ENCODE measurements at regions not wholly inside any gene's neighbourhood (a gene's known extent, or its start where the extent isn't known, plus 50 kb on each side); places are given as distances from the start of the nearest gene placed in this dataset.

DNA sequence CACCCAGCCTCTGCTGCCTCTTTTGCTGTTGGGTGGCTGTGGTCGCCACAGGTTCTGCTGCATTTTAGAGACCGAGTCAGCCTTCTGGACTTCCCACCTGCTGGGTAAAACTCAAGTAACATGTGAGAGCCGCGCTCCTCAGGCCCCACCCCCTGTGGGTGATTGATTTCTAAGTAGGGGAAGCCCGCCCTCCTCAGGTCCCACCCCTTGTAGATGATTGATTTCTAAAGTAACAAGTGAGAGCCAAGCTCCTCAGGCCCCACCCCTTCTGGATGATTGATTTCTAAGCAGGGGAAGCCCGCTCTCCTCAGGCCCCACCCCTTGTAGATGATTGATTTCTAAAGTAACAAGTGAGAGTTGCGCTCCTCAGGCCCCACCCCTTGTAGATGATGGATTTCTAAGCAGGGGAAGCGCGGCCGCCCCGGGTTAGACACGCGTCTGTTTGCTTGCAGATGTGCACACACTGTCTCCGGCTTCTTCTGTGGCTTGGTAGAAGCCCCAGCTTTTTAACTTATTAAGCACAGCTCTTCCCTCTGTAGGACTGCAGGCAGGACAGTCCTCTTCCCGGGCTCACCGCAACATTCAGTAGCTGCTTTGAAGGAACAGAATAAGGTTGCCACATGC lies 83.4 kb downstream of the FAM43A start:
- DNase-seq = peak; percentile 90 to 96

DNA sequence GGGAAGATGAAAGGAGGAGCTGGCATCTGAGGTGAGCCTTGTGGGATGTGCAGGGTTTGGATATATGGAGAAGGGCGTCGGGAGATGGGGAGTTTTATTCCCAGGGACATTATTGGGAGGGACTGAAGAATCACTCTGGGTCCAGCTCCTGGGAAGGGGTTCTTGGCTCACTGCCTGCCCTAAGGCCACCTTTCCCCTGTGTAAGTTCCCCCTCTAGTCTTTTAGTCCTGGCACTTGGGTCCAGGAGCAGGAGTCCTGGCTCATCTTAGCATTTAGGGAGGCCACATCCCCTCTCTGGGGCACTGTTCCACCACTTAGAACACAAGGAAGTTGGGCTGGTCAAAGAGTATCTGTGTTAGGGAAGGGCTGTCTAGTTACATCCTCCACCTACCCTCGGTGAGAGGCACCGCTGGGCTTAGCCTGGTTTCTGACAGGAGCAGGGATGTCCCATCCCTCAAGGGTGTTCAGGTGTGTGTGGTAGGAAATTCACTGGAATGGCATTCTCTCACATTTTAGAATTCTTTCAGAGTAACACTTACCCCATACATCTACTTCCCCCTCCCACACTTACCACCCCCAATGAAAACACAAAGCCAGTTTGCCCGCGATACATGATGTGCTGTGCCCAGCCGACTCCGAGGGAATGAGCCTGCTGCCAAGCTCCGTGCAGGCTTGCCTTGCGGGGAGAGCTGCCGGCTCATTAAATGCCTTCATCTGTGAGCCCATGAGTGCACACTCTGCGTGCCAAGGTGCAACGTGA lies 86.7 kb downstream of the FAM43A start:
- no peak for DNase-seq

DNA sequence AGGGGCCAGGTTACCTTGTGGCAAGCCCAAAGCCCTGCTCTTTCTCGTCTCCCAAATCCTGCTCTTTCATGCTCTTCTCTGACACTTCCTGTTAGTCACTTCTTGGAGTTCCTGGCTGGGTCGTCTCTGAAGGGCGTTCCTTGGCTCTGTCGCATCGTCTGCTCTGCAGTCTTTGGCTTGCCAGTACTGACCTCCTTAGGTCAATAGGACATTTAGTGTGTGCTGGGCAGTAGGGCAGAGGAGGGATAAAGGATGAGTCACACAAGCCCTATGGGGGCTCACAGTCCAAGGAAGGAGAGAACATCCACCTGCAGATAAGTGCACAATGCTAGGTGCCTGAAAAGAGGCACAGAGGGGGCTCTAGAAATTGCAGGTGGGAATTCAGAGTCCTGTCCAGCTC lies 87.5 kb downstream of the FAM43A start:
- DNase-seq = no peak

DNA sequence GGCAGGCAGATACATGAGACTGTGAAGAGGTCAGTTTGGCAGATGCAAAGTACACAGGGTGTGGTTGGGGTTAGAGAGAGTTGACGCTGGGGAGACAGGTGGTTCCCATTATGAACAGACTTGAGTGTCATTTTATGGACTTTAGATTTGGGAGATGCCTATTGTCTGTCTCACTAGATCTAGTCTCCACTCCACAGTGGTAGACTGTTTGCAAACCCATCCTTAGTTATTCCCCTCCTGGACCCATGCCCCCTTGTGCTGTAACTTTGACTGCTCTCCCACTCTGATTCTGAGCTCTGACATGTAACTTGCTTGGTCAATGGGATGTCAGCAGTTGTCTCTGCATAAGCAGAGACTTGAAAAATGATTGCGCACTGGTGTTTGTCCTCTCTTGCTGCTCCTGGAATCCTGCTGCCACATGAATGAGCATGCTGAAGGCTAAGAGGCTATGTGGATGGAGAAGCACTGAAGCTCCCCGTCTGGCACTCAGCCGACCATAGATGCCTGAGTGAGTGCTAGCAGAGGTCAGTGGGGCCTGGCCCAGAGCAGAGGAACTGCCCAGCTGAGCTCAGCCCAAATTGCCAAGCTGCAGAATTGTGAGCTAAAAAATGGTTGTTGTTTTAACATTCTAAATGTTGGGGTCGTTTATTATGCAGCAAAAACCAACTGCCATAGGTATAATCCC lies 88.2 kb downstream of the FAM43A start:
- DNase-seq = no peak

DNA sequence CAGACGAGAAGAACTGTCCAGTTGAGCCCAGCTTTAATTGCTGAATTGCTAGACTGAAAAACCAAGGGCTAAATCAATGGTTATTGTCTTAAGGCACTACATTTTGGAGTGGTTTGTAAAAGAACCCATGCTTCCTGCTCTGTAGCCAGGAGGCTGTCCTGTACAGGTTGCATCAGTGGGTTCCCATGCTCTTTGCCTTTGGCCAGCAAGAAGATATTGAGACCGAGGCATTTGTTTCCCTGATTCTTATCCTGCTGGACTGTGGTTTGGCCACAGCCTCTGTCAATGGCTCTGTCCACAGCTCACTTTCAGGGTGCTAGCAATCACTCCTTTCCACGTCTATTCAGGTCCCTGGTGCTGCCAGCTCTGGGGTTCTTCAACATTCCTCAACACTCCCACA lies 89.6 kb downstream of the FAM43A start:
- no peak for DNase-seq

DNA sequence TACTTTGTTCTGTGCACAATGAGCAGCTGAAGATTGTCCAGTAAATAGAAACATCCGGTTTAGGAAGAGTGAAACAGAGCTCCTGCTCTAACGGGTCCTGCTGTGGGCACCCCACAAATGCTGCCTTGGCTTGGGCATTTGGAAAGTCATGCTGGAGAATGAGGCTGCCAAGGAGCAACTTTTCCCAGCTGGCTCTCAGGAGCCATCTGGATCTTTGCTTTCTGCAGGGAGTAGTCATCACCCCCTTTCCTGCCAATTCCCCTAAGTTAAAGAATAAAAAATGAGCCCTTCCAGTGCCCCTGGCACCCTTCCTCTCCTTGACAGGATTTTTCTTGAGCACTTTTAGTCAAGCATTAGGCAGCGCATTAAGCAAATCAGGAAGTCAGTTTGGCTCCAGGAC lies 90.0 kb downstream of the FAM43A start:
- no peak for DNase-seq

DNA sequence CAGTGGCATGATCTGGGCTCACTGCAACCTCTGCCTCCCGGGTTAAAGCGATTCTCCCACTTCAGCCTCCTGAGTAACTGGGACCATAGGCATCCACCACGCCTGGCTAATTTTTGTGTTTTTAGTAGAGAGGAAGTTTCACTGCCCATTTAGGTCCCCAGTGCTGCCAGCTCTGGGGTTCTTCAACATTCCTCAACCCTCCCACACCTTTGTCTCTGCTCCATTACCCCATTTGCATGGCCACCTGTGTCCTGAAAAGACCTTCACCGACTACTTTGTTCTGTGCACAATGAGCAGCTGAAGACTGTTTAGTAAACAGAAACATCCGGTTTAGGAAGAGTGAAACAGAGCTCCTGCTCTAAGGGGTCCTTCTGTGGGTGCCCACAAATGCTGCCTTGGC lies 92.0 kb downstream of the FAM43A start:
- DNase-seq = no peak

DNA sequence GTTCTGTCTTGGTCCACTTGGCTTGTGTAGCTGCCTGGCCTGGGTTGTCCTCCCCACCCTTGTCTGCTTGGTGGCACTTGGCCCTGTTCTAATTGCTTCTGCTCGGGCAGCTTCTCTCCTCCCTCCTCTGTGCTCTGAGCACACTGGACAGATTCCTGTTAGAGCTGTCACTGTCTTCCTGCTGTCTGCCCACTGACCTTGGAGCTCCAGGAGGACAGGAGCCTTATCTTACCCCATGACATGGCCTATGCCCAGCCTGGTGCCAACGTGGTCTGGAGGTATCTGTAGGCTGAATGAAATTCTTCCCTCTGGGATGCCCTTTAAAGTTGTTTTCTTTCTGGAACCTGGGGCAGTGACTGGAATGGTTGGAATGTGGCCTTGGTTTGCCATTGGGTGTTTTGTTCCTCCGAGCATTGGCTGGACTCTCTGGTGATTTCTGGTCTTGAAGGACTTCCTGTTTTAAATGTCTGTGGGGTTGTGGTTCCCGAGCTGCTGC lies 94.1 kb downstream of the FAM43A start:
- DNase-seq = no peak

DNA sequence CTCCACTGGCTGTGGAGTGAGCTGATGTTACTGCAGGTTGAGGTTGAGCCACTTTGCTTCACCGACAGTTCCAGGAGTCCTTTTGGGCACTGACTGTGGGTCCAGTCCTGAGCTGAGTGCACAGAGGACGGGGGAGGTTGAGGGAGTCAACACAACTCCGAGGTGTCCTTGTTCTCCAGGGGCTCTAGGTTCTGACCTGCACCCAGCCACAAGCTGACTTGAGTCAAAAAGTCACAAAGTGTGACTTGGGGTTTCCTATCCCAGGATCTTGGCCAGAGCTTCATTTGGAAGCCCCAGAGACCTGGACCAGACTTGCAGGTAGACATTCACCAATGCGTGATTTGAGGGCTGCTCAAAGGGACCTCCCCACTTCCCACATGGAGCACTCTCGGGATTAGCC lies 95.0 kb downstream of the FAM43A start:
- DNase-seq = no peak

DNA sequence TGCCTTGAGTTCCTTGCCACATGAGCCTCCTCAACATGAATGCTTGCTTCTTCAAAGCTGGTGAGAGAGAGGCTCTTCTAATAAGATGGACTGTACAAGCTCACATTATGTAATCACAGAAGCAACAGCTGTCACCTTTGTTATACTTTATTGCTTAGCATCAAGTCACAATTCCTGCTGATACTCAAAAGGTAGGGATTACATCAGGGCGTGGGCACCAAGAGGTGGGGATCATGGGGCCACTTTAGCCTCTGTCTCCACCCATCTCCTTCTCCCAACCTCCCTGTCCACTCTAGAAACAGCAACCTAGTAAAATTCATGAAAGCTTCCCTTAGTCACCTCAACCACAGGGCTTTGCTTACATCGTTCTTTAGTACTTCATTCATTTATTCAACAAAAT lies 95.9 kb downstream of the FAM43A start:
- no peak for DNase-seq

DNA sequence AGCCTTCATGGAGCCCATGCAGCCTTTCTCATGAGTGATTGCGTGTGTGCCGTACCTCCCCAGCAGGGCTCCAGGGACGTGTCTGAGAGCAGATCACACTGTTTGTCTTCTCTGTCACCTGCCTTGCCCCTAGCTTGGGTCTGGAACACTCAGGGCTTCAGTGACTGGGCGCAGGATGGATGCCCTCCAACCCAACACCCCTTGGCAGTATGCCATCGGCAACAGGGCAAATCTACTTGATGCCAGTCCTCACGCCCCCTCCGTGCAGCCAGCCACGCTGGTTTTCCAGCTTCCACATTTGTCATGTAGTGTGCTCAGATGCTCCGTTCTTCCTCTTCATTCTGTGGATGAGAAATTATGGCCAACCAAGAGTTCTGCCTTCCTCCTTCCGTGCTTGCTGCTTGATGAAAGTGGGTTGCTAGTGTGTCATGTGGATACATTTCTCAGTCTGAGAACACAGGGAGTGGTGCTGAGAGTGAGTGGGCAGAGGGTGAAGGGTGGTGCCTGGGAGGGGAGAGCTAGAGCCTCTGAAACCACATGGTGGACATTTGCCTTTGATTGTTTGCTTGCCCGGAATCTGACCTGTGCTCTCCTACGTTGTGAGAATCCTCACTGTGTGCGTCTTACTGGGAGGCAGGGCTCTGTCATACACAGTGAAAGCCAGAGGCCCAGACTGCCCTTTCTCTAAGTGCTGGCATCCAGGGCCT lies 97.2 kb downstream of the FAM43A start:
- DNase-seq = no peak

DNA sequence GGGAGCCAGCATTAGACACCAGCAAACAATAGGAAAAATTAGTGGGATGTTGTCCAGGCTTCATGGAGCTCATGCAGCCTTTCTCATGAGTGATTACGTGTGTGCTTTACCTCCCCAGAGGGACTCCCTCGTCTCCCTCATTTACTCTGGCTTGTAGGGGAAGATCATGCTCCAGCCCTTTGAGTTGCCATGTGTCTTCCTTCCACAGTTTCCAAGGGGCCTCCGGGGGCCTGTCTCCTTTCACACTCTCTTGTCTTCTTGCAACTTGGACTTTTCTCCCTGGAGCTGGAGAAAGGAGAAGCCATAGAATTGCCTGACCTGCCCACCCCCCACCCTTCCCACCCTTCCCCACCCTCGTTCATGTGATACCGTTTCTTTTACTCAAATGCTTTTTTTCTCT lies 98.7 kb downstream of the FAM43A start:
- DNase-seq = no peak

DNA sequence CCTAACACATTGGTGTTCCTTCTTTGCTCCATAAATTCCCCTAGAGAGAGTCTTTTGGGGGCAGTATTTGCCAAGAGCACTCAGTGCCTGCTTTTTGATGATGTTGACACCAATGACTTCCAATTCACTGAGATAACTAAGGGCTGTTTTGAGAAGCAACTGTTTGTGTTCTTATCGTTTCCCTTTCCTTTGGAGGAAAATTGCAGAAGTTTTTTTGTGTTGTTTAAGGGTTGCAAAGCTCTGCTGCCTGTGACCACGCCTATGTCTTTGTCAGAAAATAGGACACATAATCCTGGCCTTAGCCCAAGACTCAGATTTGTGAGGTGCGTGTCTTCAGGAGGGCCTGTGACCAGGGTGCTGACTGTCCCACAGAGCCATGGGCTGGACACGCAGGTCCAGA lies 99.6 kb downstream of the FAM43A start:
- DNase-seq = no peak

DNA sequence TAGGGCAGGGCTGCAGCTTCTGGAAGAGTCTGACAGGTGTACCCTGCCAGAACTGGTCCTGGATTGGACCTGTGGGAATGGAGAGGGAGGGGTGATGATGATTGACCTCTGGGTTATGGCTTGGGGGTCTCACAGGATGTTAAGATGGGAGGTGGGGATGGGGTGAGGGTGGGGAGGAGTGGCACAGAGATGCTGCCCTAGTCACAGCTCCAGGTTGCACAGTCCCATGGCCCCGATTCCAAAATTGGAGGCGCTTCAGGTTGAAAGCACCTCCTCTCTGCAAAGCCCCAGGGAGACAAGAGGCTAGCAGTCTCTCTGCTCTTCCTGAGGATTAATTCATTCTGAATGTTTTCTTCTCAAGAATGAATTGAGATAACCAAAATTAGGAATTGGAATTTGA lies 101.4 kb downstream of the FAM43A start:
- no peak for DNase-seq

DNA sequence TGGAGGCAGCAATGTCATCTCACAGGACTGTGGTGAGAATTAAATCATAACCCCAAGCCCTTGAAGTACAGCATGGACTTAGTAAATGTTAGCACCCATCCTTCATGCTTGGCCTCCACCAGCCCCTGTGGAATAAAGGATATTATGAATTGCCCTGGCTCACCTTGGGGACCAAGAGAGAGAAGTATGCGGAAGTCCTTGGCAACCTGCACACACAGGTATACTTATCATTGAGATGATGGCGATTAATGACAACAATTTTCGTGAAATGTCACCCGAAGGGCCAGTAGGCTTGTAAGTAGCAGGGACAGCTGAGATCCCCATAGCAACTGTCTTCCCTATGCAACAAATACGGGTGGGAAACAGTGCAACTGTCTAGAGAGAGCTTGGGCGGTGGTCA lies 102.0 kb downstream of the FAM43A start:
- no peak for DNase-seq

DNA sequence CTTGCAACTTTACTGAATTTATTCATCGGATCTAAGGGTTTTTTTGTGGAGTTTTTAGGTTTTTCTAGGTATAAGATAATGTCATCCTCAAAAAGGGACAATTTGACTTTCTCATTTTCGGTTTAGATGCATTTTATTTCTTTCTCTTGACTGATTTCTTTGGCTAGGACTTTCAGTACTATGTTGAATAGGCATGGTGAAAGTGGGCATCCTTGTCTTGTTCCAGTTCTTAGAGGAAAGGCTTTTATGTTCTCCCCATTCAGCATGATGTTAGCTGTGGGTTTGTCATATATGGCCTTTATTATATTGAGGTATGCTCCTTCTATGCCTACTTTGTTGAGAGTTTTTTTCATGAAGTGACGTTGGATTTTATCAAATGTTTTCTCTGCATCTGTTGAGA lies 106.7 kb downstream of the FAM43A start:
- DNase-seq = no peak

DNA sequence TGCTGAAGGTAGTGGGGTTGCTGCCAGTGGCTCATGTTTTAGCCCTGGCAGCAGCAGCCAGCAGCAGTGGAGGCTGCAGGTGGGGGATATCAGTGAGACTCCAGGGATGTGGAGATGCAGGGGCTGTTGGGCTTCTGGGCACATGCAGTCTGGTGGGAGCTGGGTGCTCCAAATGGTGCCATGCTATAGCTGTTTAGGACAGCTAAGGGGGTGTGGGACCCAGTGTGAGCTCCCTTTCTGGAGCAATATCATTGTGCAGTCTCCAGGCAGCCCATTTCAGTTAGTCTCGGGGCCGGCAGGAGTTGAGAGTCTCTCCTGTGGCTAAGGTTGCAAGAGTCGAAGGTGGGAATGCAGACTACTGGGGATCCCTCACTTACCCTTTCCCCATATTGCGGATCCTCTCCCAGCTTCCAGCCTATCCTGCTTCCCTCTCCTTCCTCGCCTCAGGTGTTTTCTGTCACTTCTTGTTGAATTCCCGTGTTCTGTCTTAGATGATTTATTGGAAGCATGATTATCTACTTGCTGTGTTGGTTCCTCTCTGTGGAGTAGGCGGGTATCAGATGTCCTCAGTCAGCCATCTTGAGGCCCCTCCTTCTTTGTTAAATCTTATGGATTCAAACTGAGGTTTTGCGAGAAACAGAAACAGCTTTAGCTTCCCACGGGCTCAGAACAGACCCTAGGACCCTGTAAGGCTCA lies 112.0 kb downstream of the FAM43A start:
- DNase-seq = no peak

DNA sequence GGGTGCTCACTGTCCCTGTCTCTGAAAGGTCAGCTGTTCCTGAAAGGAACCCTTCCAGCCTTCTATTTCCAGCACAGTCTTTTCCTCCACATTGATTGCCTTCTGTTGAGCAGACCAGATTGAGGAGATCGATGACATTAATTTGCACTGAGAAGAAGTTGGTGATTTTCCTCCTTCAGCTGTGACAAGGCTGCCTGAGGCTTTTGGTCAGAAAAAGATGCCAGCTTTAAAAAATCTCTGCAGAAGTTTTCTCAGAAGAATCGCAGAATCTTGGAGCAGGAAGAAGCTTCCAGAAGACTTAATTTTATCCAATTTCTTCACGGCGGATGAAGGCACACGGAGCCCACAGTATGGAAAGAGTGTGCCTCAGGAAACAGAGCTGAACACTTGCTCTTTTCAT lies 112.8 kb downstream of the FAM43A start:
- no peak for DNase-seq

DNA sequence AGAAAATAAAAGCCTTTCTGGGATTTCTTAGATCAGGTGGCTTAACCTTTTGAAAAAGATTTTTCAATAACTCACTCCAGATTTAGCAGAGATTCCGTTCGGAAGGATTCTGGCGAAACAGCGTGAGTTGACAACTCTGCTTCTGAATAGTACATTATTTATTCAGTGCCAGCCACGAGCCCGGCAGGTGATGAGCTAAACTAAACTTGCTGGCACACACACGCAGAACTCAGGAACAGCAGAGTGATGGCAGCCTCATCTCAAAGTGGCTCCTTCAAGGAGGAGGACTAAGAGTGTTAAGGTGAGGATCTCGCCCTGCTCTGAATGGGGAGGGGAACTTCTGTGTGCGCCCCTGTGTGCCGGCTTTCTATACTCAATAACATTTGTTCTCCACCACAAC lies 114.3 kb downstream of the FAM43A start:
- no peak for DNase-seq

DNA sequence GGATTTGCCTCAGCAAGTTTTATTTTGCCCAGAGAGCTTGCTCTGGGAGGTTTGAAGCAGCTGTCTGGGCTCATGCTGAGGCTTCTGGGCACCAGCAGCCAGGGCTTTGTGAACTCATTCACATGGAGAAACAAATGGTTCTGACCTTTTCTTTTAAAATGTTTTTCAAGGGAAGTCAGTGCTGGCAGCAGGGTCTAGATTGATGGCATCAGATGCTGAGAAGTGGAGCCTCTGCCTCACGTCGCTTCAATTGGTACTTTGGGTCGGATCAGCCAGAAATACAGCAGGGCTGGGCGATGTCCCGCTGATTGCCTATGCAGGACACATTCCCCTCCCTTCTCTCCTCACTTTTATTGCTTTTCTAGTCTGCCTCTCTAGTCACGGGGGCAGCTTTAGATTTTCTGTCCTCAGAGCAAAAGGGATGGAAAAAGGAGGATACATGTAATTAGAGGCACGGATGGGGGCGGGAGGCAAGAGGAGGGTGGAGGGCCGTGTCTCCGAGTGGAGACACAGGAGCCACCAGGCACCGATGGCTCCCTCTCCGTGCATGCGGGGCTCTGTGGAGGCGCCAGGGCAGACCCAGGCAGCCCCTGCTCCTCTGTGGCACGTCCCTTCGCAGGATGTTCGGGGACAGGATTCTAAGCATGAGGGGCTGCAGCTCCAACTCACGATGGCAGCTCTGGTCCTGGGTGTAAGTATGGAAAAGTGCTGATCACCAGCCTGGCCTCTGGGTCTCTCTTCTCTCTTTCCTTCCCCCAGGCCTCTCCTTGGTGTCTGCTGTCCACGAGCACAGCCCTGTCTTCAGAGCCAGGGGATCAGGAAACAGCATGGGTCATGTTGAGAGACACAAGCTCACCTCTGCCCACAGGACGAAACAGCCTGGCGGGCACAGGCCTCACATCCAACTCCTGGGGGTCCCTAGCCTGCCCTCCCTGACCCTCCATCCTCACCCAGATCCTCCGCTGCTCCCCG lies 116.1 kb downstream of the FAM43A start:
- DNase-seq = no peak

DNA sequence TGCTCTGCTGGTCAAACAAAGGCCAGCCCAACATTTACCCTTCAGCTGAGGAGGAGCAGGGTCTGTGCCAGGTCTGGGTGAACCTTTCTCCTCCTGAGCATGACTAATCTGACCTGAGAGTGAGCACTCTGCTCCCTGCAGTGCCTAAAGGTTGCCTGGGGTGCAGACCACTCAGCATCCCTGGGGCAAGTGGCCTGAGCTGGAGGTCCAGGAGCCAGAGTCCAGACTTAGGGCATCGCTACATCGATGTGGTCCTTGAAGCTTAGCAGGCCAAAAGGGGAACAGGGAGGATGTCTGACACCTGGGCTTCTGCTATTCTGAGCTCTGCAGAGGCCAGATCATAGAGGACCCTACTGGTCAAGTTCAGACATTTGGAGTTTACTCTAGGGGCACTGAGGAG lies 119.1 kb downstream of the FAM43A start:
- DNase-seq = no peak

DNA sequence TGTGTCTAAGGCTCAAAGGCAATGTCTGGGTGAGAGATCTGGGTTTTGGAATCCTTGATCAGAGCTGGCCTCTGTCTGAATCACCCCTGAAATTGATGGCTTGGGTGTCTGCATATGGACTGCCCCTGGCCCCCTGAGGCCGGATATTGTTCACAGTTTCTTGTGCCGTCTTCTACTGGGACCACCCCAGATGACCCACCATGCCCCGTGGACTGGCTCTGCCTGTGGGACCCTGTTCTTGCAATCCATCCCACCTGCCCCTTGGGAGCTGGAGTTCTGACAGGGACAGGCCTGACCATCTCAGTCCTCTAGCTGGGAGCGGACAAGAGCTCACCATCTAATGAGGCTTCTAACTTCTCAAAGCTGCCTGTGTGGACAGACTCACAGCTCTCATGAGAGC lies 119.9 kb downstream of the FAM43A start:
- DNase-seq = no peak

Data from hippocampal formation (tissue), 2 donors.